ENCODE measurements at regions not wholly inside any gene's neighbourhood (a gene's known extent, or its start where the extent isn't known, plus 50 kb on each side); places are given as distances from the start of the nearest gene placed in this dataset.

GRCh38 chr2:204228169-204228886 is 291.8 kb downstream of the ICOS start:
- H3K27ac ChIP-seq, result no peak overlapping the region
- no peaks in the 10 kb centered on the region for H3K4me1 ChIP-seq
- WGBS, 2 donors, result 53 to 60% methylated on average over 8 of the region's 8 CpGs
- DNase-seq (ENCODE audit: low spot score in 2 of 2), result no peak
- no peaks in the 10 kb centered on the region for H3K9me3 ChIP-seq
- no peaks in the 10 kb centered on the region for H3K27me3 ChIP-seq
- no peaks in the 10 kb centered on the region for H3K36me3 ChIP-seq
- TF ChIP-seq EP300 (IDR thresholded peaks at IDR 0.05) (no peak), CTCF (IDR thresholded peaks at IDR 0.05) (no peak), POLR2A (IDR thresholded peaks at IDR 0.05) (no peak)
- no peak overlapping the region for H3K4me3 ChIP-seq

- no peak for DNase-seq (ENCODE audit: low spot score in 2 of 2)
- 71 to 76% methylated on average over 3 of the region's 3 CpGs for WGBS, 2 donors
- TF ChIP-seq POLR2A (IDR thresholded peaks at IDR 0.05), result no peak
- TF ChIP-seq CTCF (IDR thresholded peaks at IDR 0.05), result no peak
- no peak for TF ChIP-seq EP300 (IDR thresholded peaks at IDR 0.05)
Observed at GRCh38 chr2:204234248-204234647, 297.7 kb downstream of the ICOS start.

GRCh38 chr2:204234879-204235278 is 298.3 kb downstream of the ICOS start:
- TF ChIP-seq CTCF (IDR thresholded peaks at IDR 0.05) (no peak), POLR2A (IDR thresholded peaks at IDR 0.05) (no peak), EP300 (IDR thresholded peaks at IDR 0.05) (no peak)
- DNase-seq (ENCODE audit: low spot score in 2 of 2), result no peak
- whole genome bisulfite sequencing, 2 donors, result 77 to 83% methylated on average over 4 of the region's 4 CpGs
- Histone ChIP-seq H3K27me3 (no peaks in the 10 kb centered on the region), H3K4me3 (no peak overlapping the region), H3K9me3 (no peaks in the 10 kb centered on the region), H3K4me1 (no peaks in the 10 kb centered on the region), H3K27ac (no peak overlapping the region), H3K36me3 (no peaks in the 10 kb centered on the region)

More at GRCh38 chr2:204234248-204234647, 297.7 kb downstream of the ICOS start:
- H3K9me3 ChIP-seq, result no peaks in the 10 kb centered on the region
- H3K27me3 ChIP-seq, result no peaks in the 10 kb centered on the region
- H3K36me3 ChIP-seq, result no peaks in the 10 kb centered on the region
- no peaks in the 10 kb centered on the region for H3K4me1 ChIP-seq
- no peak overlapping the region for H3K4me3 ChIP-seq
- no peak overlapping the region for H3K27ac ChIP-seq

GRCh38 chr2:204237416-204237815 is 300.9 kb downstream of the ICOS start:
- no peak for DNase-seq (ENCODE audit: low spot score in 2 of 2)
- 76 to 80% methylated on average over 4 of the region's 4 CpGs for WGBS, 2 donors
- TF ChIP-seq CTCF (IDR thresholded peaks at IDR 0.05) (no peak), EP300 (IDR thresholded peaks at IDR 0.05) (no peak), POLR2A (IDR thresholded peaks at IDR 0.05) (no peak)
- H3K4me3 ChIP-seq, result no peak overlapping the region
- no peaks in the 10 kb centered on the region for H3K27me3 ChIP-seq
- H3K36me3 ChIP-seq, result no peaks in the 10 kb centered on the region
- H3K9me3 ChIP-seq, result no peaks in the 10 kb centered on the region
- H3K4me1 ChIP-seq, result no peaks in the 10 kb centered on the region
- H3K27ac ChIP-seq, result no peak overlapping the region

GRCh38 chr2:204239411-204240165 is 303.0 kb downstream of the ICOS start:
- H3K4me3 ChIP-seq, result no peak overlapping the region
- DNase-seq (ENCODE audit: low spot score in 2 of 2), result no peak
- H3K4me1 ChIP-seq, result no peaks in the 10 kb centered on the region
- H3K36me3 ChIP-seq, result no peaks in the 10 kb centered on the region
- no peaks in the 10 kb centered on the region for H3K27me3 ChIP-seq
- H3K9me3 ChIP-seq, result no peaks in the 10 kb centered on the region
- WGBS, 2 donors, result 60 to 66% methylated on average over 7 of the region's 7 CpGs
- no peak overlapping the region for H3K27ac ChIP-seq
- TF ChIP-seq CTCF (IDR thresholded peaks at IDR 0.05) (no peak), POLR2A (IDR thresholded peaks at IDR 0.05) (no peak), EP300 (IDR thresholded peaks at IDR 0.05) (no peak)
